A673 (cell line): ENCODE measurements at regions not wholly inside any gene's neighbourhood (a gene's known extent, or its start where the extent isn't known, plus 50 kb on each side); places are given as distances from the start of the nearest gene placed in this dataset.

ENCODE experiments used
- CTCF ChIP-seq: fragments of 300-800, 200-600 bp; sonication (generic); conservative IDR thresholded peaks from 2 replicates; pipeline ENCODE4 v1.5.1; 2017; ENCODE audit warnings: low read depth, mild to moderate bottlenecking, antibody characterized with exemption, low read length, moderate library complexity, mixed read lengths
- EZH2 ChIP-seq: fragments of 200-600 bp; sonication (generic); IDR thresholded peaks from 2 replicates; pipeline ENCODE4 v1.6.1; 2017; ENCODE audit warnings: borderline replicate concordance, low read depth, mild to moderate bottlenecking, mixed read lengths, antibody characterized with exemption, low read length; ENCODE audit not compliant: poor library complexity, severe bottlenecking

GRCh38 chrX:40148385-40149285, 50.9 kb upstream of the BCOR start:
- TF ChIP-seq CTCF (no peak), EZH2 (no peak)
